GM18519 (cell line): ENCODE measurements at regions not wholly inside any gene's neighbourhood (a gene's known extent, or its start where the extent isn't known, plus 50 kb on each side); places are given as distances from the start of the nearest gene placed in this dataset.

Experiments used
- ATAC-seq: cut with Tn5 transposase; IDR thresholded peaks from one replicate; pipeline ENCODE4 v1.9.1; 2021; ENCODE audit warnings: mild to moderate bottlenecking, moderate library complexity; ENCODE audit not compliant: unreplicated experiment, low FRiP score

GRCh38 chr15:39096608-39097205 lies 484.2 kb upstream of the THBS1 start:
- no peak for ATAC-seq

GRCh38 chr15:39099524-39099923 lies 481.4 kb upstream of the THBS1 start:
- no peak for ATAC-seq

DNA sequence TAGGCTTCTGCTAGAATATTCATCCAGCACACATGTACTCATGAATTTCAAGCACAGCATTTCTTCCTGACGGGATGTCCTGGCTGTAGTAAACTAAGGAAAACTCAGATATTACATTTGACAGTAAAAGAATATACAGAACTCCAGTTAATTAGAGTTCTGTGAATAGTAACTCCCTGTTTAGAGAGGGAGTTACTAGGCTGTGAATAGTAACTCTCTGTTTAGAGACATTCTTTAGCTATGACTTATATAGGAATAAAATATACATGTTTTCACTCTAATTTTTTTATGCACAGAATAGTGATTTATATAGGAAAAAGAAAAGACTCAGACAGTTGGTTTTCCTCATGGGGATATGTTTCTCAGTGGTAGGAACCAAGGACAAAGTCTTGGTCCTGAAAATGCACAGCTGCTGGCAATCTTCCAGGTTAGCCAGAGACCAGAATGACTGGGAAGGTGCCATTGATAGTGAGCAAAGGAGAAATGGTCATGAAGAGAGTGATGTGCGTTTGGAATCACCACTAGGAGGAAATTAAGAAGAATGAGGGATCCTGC lies 480.7 kb upstream of the THBS1 start:
- ATAC-seq, result no peak

DNA sequence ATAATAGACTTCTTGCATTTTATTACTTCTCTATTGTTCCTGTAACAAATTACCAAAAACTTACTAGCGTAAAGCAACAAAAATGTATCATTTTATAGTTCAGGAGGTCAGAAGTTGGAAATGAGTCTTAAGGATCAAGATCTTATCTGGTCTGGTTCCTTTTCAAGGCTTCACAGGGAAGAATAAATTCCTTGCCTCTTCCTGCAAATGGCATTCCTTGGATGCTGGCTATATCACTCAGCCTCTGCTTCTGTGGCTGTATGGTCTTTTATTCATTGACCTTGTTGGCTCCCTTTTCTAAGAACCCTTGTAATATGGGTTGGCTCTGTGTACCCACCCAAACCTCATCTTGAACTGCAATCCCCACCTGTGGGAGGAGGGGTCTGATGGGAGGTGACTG lies 478.4 kb upstream of the THBS1 start:
- ATAC-seq, result no peak

DNA sequence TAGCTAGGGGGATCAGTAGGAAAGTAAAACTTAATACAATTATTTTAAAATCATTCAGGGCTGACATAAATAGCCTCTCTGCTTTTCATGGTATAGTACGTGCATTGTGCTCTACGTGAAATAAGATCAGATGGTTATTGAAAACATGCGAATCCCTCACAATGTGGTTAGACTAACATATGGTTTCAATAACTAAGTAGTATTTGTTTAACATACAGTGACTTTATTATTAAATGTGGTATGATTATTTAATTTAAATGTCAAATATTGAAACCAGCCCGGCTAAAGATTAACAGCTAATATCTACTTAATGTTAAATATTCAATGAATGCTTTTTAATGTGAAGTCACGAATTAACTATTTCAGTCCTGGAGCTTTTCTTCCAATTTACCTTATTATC lies 473.9 kb upstream of the THBS1 start:
- ATAC-seq, result no peak

DNA sequence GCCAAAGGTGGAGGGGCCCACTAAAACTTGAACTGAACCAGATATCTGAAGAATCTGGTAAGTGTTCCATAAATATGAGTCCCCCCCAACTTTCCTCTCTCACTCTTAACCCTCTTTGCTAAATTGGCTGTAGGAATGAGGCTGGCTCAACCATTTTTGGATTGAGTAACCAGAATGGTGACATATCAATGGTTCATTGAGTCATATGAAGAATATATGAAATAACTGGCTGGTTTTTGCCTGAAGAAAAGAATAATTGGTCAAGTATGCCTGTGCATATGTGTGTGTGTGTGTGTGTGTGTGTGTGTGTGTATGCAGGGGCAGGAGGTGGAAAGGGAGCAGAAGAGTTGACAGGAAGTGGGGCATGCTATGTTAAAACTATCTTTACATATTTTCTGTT lies 472.9 kb upstream of the THBS1 start:
- ATAC-seq, result no peak

DNA sequence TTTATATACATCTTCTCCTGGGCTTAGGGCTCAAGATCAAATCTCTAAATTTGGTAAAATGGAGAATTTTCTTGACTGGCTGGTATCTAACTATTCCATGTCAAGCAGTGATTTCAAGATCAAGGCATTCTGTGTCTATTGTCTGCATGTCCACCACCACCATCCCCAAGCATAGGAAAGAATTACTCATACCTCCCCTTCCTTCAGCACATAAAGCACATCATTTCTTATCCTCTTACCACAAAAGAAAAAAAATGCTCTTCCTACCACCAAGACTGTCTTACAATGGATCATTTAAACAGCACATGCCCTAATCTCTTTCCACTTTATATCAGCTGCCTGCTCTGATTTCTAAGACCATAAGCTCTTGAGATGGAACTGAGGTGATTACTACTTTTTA lies 470.5 kb upstream of the THBS1 start:
- ATAC-seq, result no peak

DNA sequence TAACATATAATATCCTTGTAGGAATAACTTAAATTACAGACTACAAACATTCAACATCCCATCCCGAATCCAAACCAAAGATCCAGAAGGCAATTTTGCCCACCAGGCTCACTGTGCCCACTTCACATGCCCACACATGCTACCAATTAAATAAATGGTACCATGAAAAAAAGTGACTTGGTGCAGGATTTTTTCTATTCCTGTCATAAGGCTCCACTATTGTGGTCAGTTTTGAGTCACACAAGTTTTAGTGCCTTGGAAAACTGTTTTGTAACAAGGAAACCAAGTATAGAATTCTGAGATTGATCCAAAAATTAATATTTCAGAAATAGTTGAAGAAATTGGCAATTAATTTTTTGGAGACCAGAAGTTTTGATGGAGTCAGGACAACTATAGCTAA lies 470.1 kb upstream of the THBS1 start:
- no peak for ATAC-seq

GRCh38 chr15:39113741-39114140 lies 467.1 kb upstream of the THBS1 start:
- ATAC-seq, result no peak

DNA sequence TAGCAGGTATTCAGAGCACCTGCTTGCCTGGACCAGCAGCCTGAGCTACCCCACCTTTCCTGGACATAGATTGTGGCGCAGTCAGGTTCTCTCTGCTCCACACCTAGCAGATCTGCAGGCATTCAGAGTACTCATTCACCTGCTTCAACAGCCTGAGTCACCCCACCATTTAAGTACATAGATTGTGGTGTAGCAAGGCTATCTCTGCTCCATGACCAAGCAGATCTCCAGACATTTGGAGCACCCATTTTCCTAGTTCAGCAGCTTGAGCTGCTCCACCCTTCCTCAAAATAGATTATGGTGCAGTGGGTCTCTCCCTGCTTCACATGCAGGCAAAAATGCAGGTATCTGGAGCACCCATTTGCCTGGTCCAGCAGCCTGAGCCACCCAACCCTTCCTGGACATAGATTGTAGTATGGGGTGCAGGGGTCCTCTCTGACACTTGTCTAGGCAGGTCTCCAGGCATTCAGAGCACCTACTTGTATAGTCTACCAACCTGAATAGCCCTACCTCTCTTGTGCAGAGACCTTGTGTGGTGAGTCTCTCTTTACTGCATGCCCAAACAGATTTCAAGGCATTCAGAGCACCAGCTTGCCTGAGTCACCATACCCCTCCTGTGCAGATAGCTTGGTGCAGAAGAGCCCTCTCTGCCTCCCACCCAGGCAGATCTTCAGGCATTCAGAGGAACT lies 466.0 kb upstream of the THBS1 start:
- no peak for ATAC-seq

DNA sequence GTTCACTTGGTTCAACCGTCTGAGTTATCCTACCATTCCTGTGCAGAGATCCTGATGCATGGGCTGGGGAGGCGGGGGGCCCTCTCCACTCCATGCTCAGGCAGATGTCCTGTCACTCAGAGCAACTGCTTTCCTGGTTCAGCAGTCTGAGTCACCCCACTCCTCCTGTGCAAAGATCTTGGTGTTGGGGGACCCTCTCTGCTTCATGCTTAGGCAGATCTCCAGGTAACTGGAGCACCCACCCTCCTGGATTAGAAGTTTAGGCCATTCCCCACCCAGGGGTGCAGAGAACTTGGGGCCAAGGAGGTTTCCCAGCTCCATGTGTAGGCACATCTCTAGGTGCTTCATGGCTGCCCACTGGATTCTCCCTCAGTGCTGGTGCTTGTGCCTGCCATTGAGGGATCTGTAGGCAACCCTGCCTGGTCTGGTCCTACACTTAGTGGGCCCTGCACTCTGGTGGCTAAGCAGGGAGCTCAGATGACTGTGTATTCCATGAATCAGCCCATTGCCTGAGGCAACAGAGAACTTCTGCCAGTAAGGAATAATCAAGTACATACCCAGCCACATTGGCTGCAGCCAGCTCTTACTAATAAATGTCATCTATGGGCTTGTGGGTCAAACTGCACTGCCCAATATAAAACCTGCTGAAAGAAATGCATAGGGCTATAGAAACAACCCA lies 465.4 kb upstream of the THBS1 start:
- no peak for ATAC-seq

DNA sequence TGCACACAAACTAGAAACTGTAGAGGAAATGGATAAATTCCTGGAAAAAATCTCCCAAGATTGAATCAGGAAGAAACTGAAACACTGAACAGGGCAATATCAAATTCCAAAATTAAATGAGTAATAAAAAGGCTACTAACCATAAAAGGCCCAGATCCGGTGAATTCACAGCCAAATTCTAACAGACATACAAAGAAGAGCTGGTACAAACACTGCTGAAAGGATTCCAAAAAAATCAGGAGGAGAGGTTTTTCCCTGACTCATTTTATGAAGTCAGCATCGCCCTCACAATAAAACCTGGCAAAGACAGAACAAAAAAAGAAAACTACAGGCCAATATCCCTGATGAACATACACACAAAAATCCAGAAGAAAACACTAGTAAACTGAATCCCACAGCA lies 462.4 kb upstream of the THBS1 start:
- ATAC-seq, result no peak

- no peak for ATAC-seq
These were observed 456.7 kb upstream of the THBS1 start for GRCh38 chr15:39124155-39124552.

GRCh38 chr15:39124553-39125171 lies 456.2 kb upstream of the THBS1 start:
- no peak for ATAC-seq

GRCh38 chr15:39125226-39125625 lies 455.7 kb upstream of the THBS1 start:
- no peak for ATAC-seq

GRCh38 chr15:39125904-39126303 lies 455.0 kb upstream of the THBS1 start:
- no peak for ATAC-seq

DNA sequence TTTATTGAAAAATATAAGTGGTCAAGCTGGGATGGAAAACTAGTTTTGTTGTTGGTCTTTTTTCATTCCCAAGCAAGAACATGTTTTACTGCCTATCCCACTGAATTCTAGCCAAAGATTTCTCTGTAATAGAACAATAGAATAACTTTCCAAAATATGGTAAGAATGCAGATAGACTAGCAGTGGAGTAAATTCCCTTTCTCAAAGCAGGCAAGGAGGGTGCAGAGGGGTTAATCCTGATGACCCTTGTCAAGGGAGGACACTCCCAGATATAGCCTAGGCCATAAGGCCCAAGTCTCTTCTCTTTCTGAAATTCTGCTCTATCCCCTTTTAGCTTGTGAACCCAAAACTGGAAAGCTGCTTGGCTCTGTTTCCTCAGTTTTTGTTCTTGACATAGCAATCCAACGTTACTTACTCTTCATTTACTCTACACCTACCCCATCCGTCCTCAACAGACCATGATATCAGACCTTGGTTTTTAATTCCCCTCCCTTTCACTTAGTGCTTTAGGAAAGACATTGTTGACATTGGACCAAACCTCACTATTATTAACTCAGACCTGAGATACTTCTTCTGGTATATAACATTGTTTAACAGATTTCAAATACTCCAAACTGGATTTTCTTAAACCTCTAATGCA lies 453.6 kb upstream of the THBS1 start:
- no peak for ATAC-seq

- no peak for ATAC-seq
These were observed 452.8 kb upstream of the THBS1 start for GRCh38 chr15:39127925-39128617.

GRCh38 chr15:39128746-39129145 lies 452.1 kb upstream of the THBS1 start:
- no peak for ATAC-seq
